Ovary (tissue), 3 donors: ENCODE measurements at regions not wholly inside any gene's neighbourhood (a gene's known extent, or its start where the extent isn't known, plus 50 kb on each side); places are given as distances from the start of the nearest gene placed in this dataset.

Experiments used
- EP300 ChIP-seq: sonication (generic); formaldehyde crosslinking; IDR thresholded peaks from one replicate; pipeline ENCODE4 v1.6.1; 2017; ENCODE audit warnings: antibody characterized with exemption
- POLR2A ChIP-seq: fragments of 450-650 bp; IDR thresholded peaks from one replicate; pipeline ENCODE4 v1.6.1; 2017; ENCODE audit warnings: antibody characterized with exemption, mild to moderate bottlenecking, moderate library complexity
- TF ChIP-seq, protein P1 (sequence below), 3 donors: fragments of 450-650 bp in 2 of 3; fragments of 200-600 bp in 1 of 3; IDR thresholded peaks; one replicate each; pipeline versions ENCODE4 v1.5.1 to v1.8.0; 2016 to 2022; ENCODE audit warnings: antibody characterized with exemption in 3 of 3, mild to moderate bottlenecking in 1 of 3
- donor health status: DM: no; HTN: no; CAD: no.

GRCh38 chrX:69015564-69016292 is 149.5 kb downstream of the PJA1 start:
- TF ChIP-seq, protein P1, sequence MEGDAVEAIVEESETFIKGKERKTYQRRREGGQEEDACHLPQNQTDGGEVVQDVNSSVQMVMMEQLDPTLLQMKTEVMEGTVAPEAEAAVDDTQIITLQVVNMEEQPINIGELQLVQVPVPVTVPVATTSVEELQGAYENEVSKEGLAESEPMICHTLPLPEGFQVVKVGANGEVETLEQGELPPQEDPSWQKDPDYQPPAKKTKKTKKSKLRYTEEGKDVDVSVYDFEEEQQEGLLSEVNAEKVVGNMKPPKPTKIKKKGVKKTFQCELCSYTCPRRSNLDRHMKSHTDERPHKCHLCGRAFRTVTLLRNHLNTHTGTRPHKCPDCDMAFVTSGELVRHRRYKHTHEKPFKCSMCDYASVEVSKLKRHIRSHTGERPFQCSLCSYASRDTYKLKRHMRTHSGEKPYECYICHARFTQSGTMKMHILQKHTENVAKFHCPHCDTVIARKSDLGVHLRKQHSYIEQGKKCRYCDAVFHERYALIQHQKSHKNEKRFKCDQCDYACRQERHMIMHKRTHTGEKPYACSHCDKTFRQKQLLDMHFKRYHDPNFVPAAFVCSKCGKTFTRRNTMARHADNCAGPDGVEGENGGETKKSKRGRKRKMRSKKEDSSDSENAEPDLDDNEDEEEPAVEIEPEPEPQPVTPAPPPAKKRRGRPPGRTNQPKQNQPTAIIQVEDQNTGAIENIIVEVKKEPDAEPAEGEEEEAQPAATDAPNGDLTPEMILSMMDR (IDR thresholded peaks at IDR 0.05) = no peak
- no peak for TF ChIP-seq POLR2A
- TF ChIP-seq EP300 = no peak
